Stimulated activated CD8-positive, alpha-beta memory T cell treated with anti-CD3 and anti-CD28 coated beads, Interleukin-15, amount 100 ng/mL, for 24 hours (primary cell): ENCODE measurements at regions not wholly inside any gene's neighbourhood (a gene's known extent, or its start where the extent isn't known, plus 50 kb on each side); places are given as distances from the start of the nearest gene placed in this dataset.

ENCODE experiments used
- DNase-seq: peaks from one replicate; pipeline ENCODE4 v3.0.0-alpha.2; 2020; ENCODE audit warnings: low read depth

DNA sequence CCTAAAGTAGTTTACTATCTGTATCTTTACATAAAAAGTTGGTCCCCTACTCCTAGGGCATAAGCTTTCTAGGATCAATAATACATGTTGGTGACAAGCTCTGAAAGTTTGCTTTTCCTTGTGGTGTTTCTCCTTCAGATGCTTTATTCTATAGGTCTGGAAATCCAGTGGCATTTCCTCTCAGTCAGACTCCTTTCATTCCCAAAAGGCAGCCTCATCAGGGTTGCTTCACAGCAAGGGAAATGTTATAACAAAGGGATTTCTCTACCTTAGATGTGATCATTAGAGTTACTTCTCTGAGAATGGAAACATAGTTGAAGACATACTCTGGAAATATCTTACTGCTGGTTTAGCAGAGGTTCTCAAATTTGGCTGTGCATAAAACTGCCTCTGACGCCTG, 1072.4 kb upstream of the ZEB2 start:
- no peak for DNase-seq

GRCh38 chr2:145591109-145591809, 1071.3 kb upstream of the ZEB2 start:
- DNase-seq, result no peak

GRCh38 chr2:145587922-145588321, 1068.0 kb upstream of the ZEB2 start:
- DNase-seq, result no peak

- no peak for DNase-seq
Measured at GRCh38 chr2:145584353-145584752, 1064.4 kb upstream of the ZEB2 start.

DNA sequence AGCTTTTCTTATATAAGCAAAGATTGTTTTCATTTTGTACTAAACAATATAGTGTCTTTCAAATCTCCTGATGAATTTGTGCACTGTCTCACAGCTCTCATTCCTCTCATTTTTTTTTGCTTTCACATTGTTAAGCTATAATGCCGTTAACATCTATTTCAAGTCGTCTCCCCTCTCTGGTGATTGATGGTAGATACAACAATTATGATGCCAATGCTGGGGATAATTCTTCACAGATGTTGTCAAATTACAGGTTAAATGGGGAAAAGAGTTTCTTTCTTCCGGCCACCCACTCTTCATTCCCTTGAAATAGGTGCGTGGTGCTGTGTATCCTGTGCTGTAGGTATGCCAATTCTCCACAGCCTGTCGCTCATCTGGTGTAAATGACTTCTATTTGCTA, 1053.7 kb upstream of the ZEB2 start:
- no peak for DNase-seq

DNA sequence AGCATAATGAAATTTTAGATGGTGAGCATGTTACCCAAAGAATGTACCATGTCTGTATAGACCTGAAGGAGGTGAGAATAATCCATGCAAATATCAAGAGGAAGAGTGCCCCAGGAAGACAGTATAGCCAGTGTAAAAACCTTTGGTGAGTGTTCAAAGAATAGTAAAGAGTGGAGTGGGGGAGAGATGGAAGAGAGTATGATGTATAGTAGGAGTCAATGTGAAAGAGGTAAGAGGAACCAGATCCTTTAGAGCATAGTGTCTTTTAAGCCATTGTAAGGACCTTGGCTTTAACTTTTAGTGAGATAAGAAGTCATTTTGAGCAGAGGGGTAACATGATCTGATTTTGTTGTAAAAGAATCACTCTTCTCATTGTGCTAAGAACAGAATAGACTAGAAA, 1052.3 kb upstream of the ZEB2 start:
- no peak for DNase-seq

DNA sequence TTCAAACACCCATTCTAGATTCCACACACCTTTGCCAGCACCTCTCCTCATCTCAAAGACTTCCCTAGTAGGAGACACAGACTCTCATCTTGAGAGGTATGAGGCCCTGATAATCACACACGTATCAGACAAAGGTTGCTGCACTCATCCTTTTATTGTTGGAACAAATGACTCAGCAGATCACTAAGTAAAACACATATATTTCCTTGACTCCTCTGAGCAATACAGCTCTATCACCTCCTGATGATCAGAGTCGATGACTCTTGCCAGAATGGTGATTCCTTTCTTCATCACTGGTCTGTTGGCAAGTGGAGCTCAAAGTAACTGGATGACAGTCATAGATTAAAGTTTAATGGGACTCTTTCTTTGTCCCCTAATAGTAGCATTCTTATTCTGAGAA, 1049.2 kb upstream of the ZEB2 start:
- DNase-seq, result no peak

DNA sequence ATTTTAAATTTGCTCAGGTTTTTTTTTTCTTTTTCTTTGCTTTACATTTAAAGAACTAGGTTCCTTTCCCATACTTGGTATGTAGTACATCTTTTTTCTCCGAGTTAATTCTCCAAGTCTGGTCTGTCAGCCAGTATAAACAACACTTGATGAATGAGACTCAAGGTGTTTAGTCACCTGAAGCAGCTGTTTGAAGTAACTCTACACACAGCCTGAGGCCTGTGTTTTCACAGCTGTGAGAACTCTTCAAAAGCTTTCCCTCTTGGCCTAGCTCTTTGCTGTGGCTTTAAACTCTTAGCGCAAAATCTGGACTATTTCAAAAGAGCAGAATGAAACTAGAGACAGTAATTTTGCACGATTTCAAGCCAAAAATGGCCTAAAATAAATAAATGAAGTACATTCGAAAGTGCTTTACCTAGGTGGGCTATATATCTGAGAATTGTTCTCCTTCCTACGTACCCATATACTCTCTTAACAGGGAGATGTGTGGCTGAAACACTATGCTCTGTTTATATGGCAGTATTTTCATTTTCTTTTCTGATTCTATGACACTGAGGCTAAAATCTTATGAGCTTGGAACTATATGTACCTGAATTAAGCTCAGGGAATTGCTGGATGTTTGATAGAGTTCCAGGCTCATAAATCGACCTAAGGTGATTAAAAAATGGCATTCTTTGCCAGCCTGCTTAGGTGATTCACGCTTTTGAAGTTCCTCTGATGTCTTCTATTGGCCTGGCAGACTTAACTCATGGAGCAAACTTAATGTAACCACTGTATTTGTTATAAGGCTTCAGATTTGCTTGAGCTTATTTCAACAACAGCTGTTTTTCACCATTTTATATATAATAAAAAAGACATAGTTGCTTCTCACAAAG, 1044.1 kb upstream of the ZEB2 start:
- DNase-seq, result no peak

DNA sequence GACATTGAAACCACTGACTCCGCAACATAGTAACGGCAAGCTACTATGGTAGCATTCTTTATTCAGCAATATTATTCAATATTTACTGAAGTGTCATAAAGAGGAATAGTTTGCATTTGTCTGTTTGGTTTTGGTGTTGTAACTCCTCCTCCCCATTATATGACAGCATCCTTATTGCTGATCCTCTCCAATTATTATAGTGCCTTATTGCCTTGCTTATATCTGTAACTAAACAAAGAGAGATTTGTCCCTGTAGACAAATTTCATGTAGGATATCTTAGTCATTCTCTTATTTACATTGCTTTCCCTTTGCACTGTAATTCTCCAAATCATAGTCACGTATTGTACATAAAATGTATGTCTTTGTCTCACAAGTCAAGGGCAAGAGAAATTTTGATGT, 1041.2 kb upstream of the ZEB2 start:
- DNase-seq, result no peak

GRCh38 chr2:145558617-145559350, 1038.9 kb upstream of the ZEB2 start:
- no peak for DNase-seq

DNA sequence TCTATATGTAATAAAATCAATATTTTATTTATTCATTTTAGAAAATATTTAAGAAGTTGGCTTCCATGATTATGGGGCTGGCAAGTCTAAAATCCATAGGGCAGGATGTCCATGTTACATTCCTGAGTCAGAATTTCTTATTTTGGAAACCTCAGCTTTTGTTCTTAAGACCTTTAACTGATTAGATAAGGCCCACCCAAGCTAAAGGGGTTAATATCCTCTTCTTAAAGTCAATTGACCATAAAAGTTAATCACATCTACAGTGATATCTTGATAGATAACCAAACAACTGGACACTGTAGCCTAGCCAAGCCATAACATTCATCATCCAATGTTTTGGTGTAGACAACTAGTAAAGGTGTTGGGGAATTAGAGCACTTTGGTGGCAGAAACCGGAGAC, 1035.4 kb upstream of the ZEB2 start:
- DNase-seq, result no peak

GRCh38 chr2:145551686-145552085, 1031.8 kb upstream of the ZEB2 start:
- no peak for DNase-seq

DNA sequence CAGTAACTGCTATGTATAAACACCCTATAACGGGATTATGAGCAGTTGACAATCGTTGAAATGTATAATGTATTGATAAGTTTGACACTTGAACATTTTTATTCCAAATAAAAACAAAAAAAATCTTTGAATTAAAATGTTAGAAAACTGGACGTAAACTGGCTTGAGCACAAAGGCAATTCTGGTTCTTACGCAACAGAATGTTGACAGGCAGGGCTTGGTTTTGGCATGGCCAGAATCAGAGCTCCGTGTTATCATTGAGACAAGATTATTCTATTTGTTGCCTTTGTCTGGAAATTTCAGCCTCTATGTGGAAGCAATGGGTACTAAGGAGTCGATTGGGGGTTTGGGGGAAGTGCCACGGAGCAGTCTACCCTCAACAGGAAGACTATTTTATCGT, 1028.6 kb upstream of the ZEB2 start:
- no peak for DNase-seq

GRCh38 chr2:145547620-145548019, 1027.7 kb upstream of the ZEB2 start:
- no peak for DNase-seq

DNA sequence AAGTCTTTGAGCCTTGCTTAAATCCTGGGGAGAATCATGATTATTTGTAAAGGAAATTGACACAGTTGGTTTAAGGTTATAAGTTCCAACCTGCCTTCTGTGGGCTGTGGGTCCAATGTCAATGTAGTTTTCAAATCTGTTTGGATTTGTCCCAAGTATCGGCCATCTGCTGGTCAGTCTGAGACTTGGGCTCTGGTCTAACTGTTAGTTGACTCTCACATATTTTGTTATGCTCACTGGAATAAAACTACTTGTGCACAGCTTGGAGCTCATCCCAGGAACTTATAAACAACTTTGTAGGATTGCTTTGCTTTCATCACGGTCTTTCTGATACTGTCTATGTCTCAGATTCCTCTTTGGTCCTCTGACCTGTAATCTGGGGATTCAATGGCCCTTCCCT, 1026.2 kb upstream of the ZEB2 start:
- no peak for DNase-seq

DNA sequence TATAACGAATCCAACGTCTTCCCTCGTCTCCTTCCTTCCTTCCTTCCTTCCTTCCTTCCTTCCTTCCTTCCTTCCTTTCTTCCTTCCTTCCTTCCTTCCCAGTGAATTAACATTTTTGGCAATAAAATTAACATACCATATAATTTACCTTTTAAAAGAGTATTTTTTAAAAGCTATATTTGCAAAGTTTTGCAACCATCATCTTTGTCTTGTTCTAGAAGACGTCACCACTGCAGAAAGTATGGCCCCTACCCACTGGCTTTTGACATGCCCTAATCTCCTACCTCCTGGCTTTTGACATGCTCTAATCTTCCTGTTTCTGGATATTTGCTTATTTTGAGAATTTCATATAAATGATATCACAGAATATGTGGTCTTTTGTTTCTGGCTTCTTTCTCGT, 1023.9 kb upstream of the ZEB2 start:
- DNase-seq, result no peak

- no peak for DNase-seq
Measured at GRCh38 chr2:145543155-145543554, 1023.2 kb upstream of the ZEB2 start.

- DNase-seq, result no peak
Measured at GRCh38 chr2:145541028-145541427, 1021.1 kb upstream of the ZEB2 start.

DNA sequence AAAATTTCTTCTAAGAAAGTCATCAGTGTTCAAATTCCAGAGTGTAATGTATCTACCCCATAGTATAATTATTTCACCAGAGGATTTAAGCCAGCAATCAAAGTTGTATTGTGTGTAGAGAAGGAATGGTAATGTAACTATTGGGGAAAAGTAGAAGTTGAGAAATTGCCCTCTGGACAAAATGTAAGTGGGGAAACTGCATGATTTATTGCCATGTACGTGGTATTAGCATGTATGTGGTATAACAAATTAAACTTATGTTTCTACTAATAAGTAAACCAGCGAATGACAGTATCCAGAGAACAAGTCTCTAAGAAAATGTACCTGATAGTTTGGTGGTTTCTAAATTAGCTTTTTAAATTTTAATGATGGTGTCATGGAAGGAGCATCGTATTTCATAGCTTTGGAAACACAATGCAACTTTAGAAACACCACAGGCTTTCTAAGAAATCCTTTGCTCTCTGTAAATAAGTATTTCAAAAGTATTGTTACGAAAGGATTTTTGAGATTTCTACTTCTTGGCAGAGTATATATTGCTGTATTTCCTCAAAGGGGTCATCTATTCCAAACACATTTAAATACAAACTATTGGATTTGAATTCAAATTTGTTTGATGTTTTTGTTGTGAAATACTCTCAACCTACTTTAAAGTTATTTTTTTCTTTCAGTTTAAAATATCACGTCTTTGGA, 1018.9 kb upstream of the ZEB2 start:
- no peak for DNase-seq

DNA sequence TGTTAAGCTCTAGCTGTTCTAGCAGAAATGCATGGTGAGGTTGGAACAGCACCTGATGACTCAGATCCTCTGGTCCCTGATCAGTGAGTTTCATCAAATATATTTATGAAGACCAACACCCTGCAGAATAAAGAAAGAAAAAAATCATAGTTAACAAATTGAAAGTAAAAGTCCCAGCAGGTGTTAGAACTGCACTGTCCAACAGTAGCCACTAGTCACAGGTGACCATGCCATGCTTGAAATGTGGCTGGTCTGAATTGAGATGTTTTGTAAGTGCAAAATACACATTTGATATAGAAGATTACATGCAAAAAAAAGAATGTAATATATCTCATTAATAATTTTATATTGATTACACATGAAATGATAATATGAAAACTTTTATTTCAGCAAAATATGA, 1010.7 kb upstream of the ZEB2 start:
- no peak for DNase-seq

DNA sequence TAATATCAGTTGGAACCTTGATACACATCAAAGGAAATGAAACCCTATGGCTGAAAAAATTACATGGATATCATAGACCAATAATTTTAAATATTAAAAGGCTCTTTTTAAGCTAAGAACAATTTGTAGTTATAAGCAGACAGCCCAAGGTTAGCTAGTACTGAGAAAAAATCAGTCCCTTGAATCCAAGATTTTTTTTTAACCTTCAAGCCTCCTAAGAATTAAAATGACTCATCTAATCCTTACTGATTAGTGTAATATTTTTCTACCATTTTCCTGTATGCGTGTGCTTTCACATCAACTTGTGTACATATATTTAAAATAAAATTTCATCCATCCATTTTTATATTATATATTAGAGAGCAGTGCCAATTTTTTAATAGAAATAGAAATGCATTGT, 1004.9 kb upstream of the ZEB2 start:
- DNase-seq, result no peak

- DNase-seq, result no peak
Measured at GRCh38 chr2:145524303-145524702, 1004.4 kb upstream of the ZEB2 start.
